ENCODE measurements at regions not wholly inside any gene's neighbourhood (a gene's known extent, or its start where the extent isn't known, plus 50 kb on each side); places are given as distances from the start of the nearest gene placed in this dataset.
"Not testable (repeated sequence)": the region's sequence is repeated elsewhere in the genome, so short reads cannot be mapped to it uniquely, and the experiment has no call there.

DNA sequence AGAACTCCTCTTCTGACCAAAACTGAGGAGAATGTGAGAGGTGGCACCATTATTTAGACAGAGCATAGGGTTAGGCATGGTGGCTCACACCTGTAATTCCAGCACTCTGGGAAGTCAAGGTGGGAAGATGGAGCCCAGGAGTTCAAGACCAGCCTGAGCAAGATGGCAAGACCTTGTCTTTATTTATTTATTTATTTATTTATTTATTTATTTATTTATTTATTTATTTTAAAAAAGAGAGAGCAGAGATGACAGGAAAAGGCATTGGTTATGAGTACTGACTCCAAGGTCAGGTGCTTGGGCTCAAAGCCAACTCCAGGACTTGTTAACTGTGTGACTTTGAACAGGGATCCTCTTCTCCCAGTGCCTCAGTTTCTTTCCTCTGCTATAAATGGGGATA lies 217.7 kb downstream of the MEX3B start:
- Histone ChIP-seq H3K36me3 (no peaks in the 10 kb centered on the region), H3K27me3 (no peaks in the 10 kb centered on the region), H3K9me3 (peaks cover 0 to 4% (median 0%) of the 10 kb centered on the region in 12 donors), H3K27ac (no peak overlapping the region), H3K4me1 (no peaks in the 10 kb centered on the region), H3K4me3 (no peak overlapping the region)
- ATAC-seq: no peak
- TF ChIP-seq, protein P1, sequence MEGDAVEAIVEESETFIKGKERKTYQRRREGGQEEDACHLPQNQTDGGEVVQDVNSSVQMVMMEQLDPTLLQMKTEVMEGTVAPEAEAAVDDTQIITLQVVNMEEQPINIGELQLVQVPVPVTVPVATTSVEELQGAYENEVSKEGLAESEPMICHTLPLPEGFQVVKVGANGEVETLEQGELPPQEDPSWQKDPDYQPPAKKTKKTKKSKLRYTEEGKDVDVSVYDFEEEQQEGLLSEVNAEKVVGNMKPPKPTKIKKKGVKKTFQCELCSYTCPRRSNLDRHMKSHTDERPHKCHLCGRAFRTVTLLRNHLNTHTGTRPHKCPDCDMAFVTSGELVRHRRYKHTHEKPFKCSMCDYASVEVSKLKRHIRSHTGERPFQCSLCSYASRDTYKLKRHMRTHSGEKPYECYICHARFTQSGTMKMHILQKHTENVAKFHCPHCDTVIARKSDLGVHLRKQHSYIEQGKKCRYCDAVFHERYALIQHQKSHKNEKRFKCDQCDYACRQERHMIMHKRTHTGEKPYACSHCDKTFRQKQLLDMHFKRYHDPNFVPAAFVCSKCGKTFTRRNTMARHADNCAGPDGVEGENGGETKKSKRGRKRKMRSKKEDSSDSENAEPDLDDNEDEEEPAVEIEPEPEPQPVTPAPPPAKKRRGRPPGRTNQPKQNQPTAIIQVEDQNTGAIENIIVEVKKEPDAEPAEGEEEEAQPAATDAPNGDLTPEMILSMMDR (IDR thresholded peaks at IDR 0.05): no peak
- DNase-seq: no peak
- intact Hi-C loops (cut with DNase I): no loop called here

DNA sequence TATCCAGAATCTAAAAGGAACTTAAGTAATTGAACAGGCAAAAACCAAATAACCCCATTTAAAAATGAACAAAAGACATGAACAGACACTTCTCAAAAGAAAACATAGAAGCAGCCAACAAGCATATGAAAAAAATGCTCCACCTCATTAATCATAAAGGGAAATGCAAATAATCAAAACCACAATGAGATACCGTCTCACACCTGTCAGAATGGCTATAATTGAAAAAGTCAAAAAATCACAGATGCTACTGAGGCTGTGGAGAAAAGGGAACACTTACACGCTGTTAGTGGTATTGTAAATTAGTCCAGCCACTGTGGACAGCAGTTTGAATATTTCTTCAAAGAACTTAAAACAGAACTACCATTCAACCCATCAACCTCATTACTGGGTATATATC lies 220.7 kb downstream of the MEX3B start:
- intact Hi-C loops (cut with DNase I): no loop called here
- Histone ChIP-seq H3K4me3 (no peak overlapping the region), H3K4me1 (no peaks in the 10 kb centered on the region), H3K27ac (no peak overlapping the region), H3K36me3 (no peaks in the 10 kb centered on the region), H3K27me3 (no peaks in the 10 kb centered on the region), H3K9me3 (peaks cover 0 to 4% (median 0%) of the 10 kb centered on the region in 12 donors)
- DNase-seq (no peak), ATAC-seq (no peak)
- WGBS, 4 donors: 89 to 93% (median 90%) methylated on average over 2 of the region's 2 CpGs
- TF ChIP-seq POLR2A (IDR thresholded peaks at IDR 0.05): no peak
- TF ChIP-seq, protein P1 (IDR thresholded peaks at IDR 0.05): no peak

DNA sequence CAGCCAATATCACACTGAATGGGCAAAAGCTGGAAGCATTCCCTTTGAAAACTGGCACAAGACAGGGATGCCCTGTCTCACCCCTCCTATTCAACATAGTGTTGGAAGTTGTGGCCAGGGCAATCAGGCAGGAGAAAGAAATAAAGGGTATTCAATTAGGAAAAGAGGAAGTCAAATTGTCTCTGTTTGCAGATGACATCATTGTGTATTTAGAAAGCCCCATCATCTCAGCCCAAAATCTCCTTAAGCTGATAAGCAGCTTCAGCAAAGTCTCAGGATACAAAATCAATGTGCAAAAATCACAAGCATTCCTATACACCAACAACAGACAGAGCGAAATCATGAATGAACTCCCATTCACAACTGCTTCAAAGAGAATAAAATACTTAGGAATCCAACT lies 223.2 kb downstream of the MEX3B start:
- H3K27me3 ChIP-seq: not testable (repeated sequence)

DNA sequence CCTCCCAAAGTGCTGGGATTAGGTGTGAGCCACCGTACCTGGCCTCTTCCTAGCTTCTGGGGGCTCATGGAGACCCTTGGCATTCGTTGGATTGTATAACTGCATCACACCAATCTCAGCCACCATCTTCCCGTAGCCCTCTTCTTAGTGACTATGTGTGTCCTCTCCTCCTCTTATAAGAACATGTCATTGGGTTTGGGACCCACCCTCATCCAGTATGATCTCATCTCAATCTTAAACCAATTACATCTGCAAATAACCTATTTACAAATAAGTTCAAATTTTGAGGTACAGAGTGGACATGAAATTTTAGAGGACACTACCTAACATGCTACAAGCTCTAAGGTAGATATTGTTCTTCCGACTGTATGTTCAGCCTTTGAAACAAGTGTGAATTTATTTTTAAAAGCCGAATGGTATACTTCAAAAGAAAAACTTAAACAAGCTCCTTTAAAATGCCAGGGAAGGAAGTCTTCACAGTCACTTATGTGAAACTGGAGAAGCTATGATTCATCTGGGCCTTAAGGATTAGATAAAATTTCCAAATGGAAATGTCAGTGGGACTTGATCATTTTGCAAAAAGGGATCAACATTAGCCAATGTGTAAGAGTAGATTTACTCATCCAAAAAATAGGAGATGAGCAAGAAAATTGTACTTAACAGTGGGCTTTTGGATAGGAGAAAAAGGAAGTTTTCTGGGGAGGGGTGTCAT lies 225.7 kb downstream of the MEX3B start:
- 73 to 90% (median 80%) methylated on average over 5 of the region's 5 CpGs for WGBS, 4 donors
- DNase-seq: no peak
- Histone ChIP-seq H3K27ac (no peak overlapping the region), H3K36me3 (no peaks in the 10 kb centered on the region), H3K9me3 (peaks cover 0 to 4% (median 0%) of the 10 kb centered on the region in 12 donors), H3K4me1 (no peaks in the 10 kb centered on the region), H3K27me3 (no peaks in the 10 kb centered on the region), H3K4me3 (no peak overlapping the region)
- TF ChIP-seq, protein P1 (IDR thresholded peaks at IDR 0.05): no peak
- TF ChIP-seq POLR2A (IDR thresholded peaks at IDR 0.05): no peak
- ATAC-seq: no peak
- intact Hi-C loops (cut with DNase I): loop anchor here in 1 of 10 donors (10.0 kb wide), 2 partner anchors 225 to 335 kb away; partner anchors contain the start of gene MEX3B

More for the DNA sequence above, 223.2 kb downstream of the MEX3B start:
- WGBS, 4 donors: 90 to 97% (median 96%) methylated on average over 1 of the region's 1 CpG
- H3K4me3 ChIP-seq; H3K9me3 ChIP-seq; DNase-seq; H3K4me1 ChIP-seq; intact Hi-C loops (cut with DNase I); H3K27ac ChIP-seq; ATAC-seq; H3K36me3 ChIP-seq: not testable (repeated sequence)
